Large intestine (tissue), 3 donors: ENCODE measurements at regions not wholly inside any gene's neighbourhood (a gene's known extent, or its start where the extent isn't known, plus 50 kb on each side); places are given as distances from the start of the nearest gene placed in this dataset.
"Not testable (repeated sequence)": the region's sequence is repeated elsewhere in the genome, so short reads cannot be mapped to it uniquely, and the experiment has no call there.

Experiments
- DNase-seq, 2 donors: peaks; one replicate each; pipeline versions ENCODE4 v3.0.0 to v3.0.0-alpha.2; 2013
- H3K27ac ChIP-seq: one replicate; pipeline ENCODE4 v1.5.1; 2013; ENCODE audit warnings: low read length
- H3K27me3 ChIP-seq: 2 replicates; pipeline ENCODE4 v1.6.1; 2013; ENCODE audit warnings: low read length; ENCODE audit not compliant: control insufficient read depth, insufficient read depth
- H3K36me3 ChIP-seq: 2 replicates; pipeline ENCODE4 v1.6.1; 2013; ENCODE audit warnings: low read length; ENCODE audit not compliant: control insufficient read depth, insufficient read depth
- H3K4me1 ChIP-seq: one replicate; pipeline ENCODE4 v1.6.1; 2013; ENCODE audit warnings: low read length; ENCODE audit not compliant: control insufficient read depth, insufficient read depth
- H3K4me3 ChIP-seq: one replicate; pipeline ENCODE4 v1.5.1; 2013; ENCODE audit warnings: low read length
- H3K9me3 ChIP-seq: one replicate; pipeline ENCODE4 v1.6.1; 2013; ENCODE audit warnings: mild to moderate bottlenecking, low read depth, low read length, moderate library complexity; ENCODE audit not compliant: control insufficient read depth
- whole genome bisulfite sequencing: methylation state at CpG from one replicate; pipeline ENCODE4 v1.1.5; 2013; ENCODE audit warnings: low lambda C conversion rate; ENCODE audit not compliant: insufficient coverage; 5-methylcytosine and 5-hydroxymethylcytosine counted together

GRCh38 chr21:14027235-14027869 lies 183.4 kb downstream of the LIPI start:
- peak; percentile 65 to 77 for DNase-seq
- H3K36me3 ChIP-seq, H3K9me3 ChIP-seq, H3K4me1 ChIP-seq, H3K27ac ChIP-seq, H3K27me3 ChIP-seq: not testable (repeated sequence)
- H3K4me3 ChIP-seq = peak overlapping the region; percentile 36
- WGBS = no CpG with 5 or more reads among the region's 37 CpGs

- H3K4me3 ChIP-seq, DNase-seq, H3K27me3 ChIP-seq, H3K4me1 ChIP-seq, H3K9me3 ChIP-seq, H3K27ac ChIP-seq, H3K36me3 ChIP-seq: not testable (repeated sequence)
- WGBS = no CpG with 5 or more reads among the region's 2 CpGs
These were observed 190.6 kb downstream of the LIPI start for GRCh38 chr21:14020108-14020507.

- not testable (repeated sequence) for H3K4me1 ChIP-seq, H3K27ac ChIP-seq, H3K4me3 ChIP-seq, H3K36me3 ChIP-seq, DNase-seq, H3K27me3 ChIP-seq
- H3K9me3 ChIP-seq = peaks cover 21% of the 10 kb centered on the region
- WGBS = no CpG with 5 or more reads among the region's 7 CpGs
These were observed 194.9 kb downstream of the LIPI start for GRCh38 chr21:14015841-14016240.

DNA sequence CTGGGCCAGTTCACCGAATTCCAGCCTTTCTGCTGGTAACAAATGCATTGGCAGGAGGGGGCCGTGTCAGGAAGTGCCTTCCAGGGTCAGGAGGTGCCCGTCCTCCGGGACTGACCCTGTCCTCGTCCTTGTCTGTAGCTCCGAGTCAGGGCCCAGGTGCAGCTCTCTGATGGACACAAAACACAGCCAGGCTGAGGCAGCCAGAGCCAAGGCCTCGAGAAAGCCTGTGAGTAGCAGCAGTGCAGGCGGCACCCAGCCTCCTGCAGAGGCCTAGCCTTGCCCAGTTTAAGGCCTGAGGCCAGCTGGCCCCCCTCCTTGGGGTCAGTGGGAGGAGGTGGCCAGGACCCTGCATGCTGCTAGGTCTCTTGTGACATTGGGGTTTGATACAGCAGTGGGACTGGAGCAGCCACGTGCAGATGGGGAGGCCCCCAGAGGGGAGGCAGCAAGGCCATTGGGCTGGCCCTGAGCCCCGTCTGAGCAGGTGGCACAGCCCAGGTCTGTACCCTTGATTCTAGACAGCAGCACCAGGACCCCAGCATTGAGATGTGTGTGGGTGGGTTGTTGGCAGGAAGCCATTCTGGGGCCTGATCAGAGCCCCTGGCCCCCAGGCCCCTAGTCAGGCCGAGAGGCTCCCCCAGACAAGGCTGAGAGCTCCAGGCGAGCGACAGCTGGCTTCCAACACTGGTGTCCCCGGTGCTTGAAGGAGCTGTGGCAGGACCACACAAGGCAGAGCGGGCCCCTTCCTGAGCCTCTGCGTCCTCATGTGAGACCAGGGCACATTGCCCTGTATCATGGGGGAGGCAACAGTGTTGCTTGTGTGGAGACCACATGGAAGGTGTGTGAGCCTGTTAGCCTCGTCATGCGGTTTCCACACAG lies 196.9 kb downstream of the LIPI start:
- H3K4me1 ChIP-seq, H3K27me3 ChIP-seq, DNase-seq, H3K36me3 ChIP-seq, H3K27ac ChIP-seq, H3K4me3 ChIP-seq: not testable (repeated sequence)
- H3K9me3 ChIP-seq = peaks cover 32% of the 10 kb centered on the region
- no CpG with 5 or more reads among the region's 18 CpGs for whole genome bisulfite sequencing

GRCh38 chr21:14013056-14013603 lies 197.6 kb downstream of the LIPI start:
- H3K27me3 ChIP-seq = no peaks in the 10 kb centered on the region
- WGBS = no CpG with 5 or more reads among the region's 10 CpGs
- no peak for DNase-seq
- H3K9me3 ChIP-seq = peaks cover 33% of the 10 kb centered on the region
- H3K4me1 ChIP-seq = no peaks in the 10 kb centered on the region
- no peak overlapping the region for H3K4me3 ChIP-seq
- H3K36me3 ChIP-seq = no peaks in the 10 kb centered on the region
- no peak overlapping the region for H3K27ac ChIP-seq

GRCh38 chr21:14012409-14012808 lies 198.3 kb downstream of the LIPI start:
- Histone ChIP-seq H3K27me3 (no peaks in the 10 kb centered on the region), H3K27ac (no peak overlapping the region), H3K9me3 (peaks cover 36% of the 10 kb centered on the region), H3K4me1 (no peaks in the 10 kb centered on the region), H3K36me3 (no peaks in the 10 kb centered on the region), H3K4me3 (no peak overlapping the region)
- no CpG with 5 or more reads among the region's 9 CpGs for WGBS
- DNase-seq = no peak

DNA sequence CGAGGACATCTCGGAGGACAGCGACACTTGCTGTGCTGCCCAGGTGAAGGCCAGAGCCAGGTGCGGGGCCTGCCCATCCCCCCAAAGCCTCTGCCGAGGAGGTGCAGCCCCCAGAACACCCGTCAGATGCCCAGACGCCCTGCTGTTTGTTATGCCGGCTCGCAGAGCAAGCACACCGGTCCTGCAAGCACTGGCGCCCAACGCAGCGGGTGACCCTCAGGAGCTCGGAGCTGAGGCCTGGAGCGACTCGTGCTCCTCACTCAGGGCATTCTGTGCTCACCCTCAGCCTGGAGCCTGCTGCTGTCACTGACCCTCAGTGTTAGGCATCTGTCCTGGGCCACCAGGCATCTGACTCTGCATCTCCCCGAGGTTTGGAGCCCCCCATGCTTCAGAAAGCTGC lies 199.0 kb downstream of the LIPI start:
- WGBS = no CpG with 5 or more reads among the region's 17 CpGs

GRCh38 chr21:14011149-14011548 lies 199.6 kb downstream of the LIPI start:
- not testable (repeated sequence) for H3K4me1 ChIP-seq, H3K4me3 ChIP-seq, H3K36me3 ChIP-seq, H3K27me3 ChIP-seq, DNase-seq, H3K27ac ChIP-seq
- H3K9me3 ChIP-seq = peaks cover 36% of the 10 kb centered on the region
- WGBS = no CpG with 5 or more reads among the region's 24 CpGs

More for the DNA sequence above, 199.0 kb downstream of the LIPI start:
- H3K27ac ChIP-seq, H3K27me3 ChIP-seq, H3K4me3 ChIP-seq, H3K4me1 ChIP-seq, DNase-seq, H3K36me3 ChIP-seq: not testable (repeated sequence)
- H3K9me3 ChIP-seq = peaks cover 36% of the 10 kb centered on the region

DNA sequence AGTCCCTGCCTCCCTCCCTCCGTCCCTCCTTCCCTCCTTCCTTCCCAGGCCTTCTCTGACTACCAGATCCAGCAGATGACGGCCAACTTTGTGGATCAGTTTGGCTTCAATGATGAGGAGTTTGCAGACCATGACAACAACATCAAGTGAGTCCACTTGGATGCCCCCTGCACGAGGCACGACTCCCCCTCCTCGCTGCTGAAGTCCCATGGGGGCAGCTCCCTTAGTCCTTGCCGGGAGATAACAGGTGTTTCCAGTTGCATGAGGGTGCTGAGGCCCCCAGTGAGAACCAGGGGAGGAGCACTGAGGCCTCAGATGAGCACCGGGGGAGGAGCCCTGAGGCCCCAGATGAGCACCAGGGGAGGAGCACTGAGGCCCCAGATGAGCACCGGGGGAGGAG lies 200.0 kb downstream of the LIPI start:
- DNase-seq = no peak
- no peak overlapping the region for H3K27ac ChIP-seq
- no CpG with 5 or more reads among the region's 8 CpGs for WGBS

DNA sequence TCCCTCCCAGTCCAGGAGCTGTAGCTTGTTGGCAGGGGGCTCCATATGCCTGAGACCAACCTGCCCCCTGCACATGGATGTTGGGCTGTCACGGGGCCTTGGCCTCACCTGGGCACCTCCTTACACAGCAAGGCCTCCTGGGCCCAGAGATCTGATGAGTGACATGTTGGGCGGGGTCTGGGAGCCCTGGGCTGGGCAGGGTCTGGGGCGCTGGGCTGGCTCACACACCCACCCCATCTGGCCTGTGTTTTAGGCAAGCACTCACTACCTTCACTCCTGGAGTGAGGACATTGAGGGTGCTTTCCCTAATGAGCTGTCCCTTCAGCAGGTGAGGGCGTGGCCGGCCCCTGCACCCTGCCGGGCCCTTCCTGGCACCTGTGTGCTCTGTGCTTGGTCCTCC lies 200.8 kb downstream of the LIPI start:
- DNase-seq, H3K4me1 ChIP-seq: not testable (repeated sequence)
- WGBS = no CpG with 5 or more reads among the region's 6 CpGs

More for the DNA sequence above, 200.0 kb downstream of the LIPI start:
- no peak overlapping the region for H3K4me3 ChIP-seq
- no peaks in the 10 kb centered on the region for H3K27me3 ChIP-seq
- H3K4me1 ChIP-seq = no peaks in the 10 kb centered on the region
- H3K36me3 ChIP-seq = no peaks in the 10 kb centered on the region
- peaks cover 36% of the 10 kb centered on the region for H3K9me3 ChIP-seq

More for the DNA sequence above, 200.8 kb downstream of the LIPI start:
- not testable (repeated sequence) for H3K4me3 ChIP-seq, H3K27me3 ChIP-seq, H3K36me3 ChIP-seq, H3K27ac ChIP-seq
- H3K9me3 ChIP-seq = peaks cover 36% of the 10 kb centered on the region
